HG03460 (cell line): ENCODE measurements at regions not wholly inside any gene's neighbourhood (a gene's known extent, or its start where the extent isn't known, plus 50 kb on each side); places are given as distances from the start of the nearest gene placed in this dataset.

Source experiments
- ATAC-seq: cut with Tn5 transposase; IDR thresholded peaks from one replicate; pipeline ENCODE4 v1.9.1; 2021; ENCODE audit not compliant: unreplicated experiment

GRCh38 chr6:100144991-100145390, 151.0 kb upstream of the MCHR2 start:
- ATAC-seq, result no peak

GRCh38 chr6:100138346-100139022, 144.5 kb upstream of the MCHR2 start:
- ATAC-seq, result no peak

- no peak for ATAC-seq
These were observed 143.7 kb upstream of the MCHR2 start for GRCh38 chr6:100137759-100138158.

- ATAC-seq, result no peak
These were observed 142.6 kb upstream of the MCHR2 start for GRCh38 chr6:100136590-100136989.

- no peak for ATAC-seq
These were observed 142.0 kb upstream of the MCHR2 start for GRCh38 chr6:100135977-100136376.

- ATAC-seq, result no peak
These were observed 140.7 kb upstream of the MCHR2 start for GRCh38 chr6:100134703-100135102.

- no peak for ATAC-seq
These were observed 140.3 kb upstream of the MCHR2 start for GRCh38 chr6:100134297-100134696.

GRCh38 chr6:100132005-100132404, 138.0 kb upstream of the MCHR2 start:
- no peak for ATAC-seq

GRCh38 chr6:100130630-100131029, 136.6 kb upstream of the MCHR2 start:
- no peak for ATAC-seq

- ATAC-seq, result no peak
These were observed 132.9 kb upstream of the MCHR2 start for GRCh38 chr6:100126790-100127484.

- ATAC-seq, result no peak
These were observed 128.0 kb upstream of the MCHR2 start for GRCh38 chr6:100121854-100122609.

GRCh38 chr6:100119261-100119660, 125.2 kb upstream of the MCHR2 start:
- no peak for ATAC-seq

- no peak for ATAC-seq
These were observed 124.3 kb upstream of the MCHR2 start for GRCh38 chr6:100118301-100118700.

- ATAC-seq, result no peak
These were observed 123.7 kb upstream of the MCHR2 start for GRCh38 chr6:100117680-100118079.

GRCh38 chr6:100116411-100117194, 122.6 kb upstream of the MCHR2 start:
- ATAC-seq, result no peak

- no peak for ATAC-seq
These were observed 121.5 kb upstream of the MCHR2 start for GRCh38 chr6:100115407-100116101.

GRCh38 chr6:100112855-100113508, 119.0 kb upstream of the MCHR2 start:
- no peak for ATAC-seq

GRCh38 chr6:100105919-100106529, 112.0 kb upstream of the MCHR2 start:
- no peak for ATAC-seq

GRCh38 chr6:100105138-100105537, 111.1 kb upstream of the MCHR2 start:
- ATAC-seq, result peak; percentile 71

GRCh38 chr6:100103931-100104330, 109.9 kb upstream of the MCHR2 start:
- ATAC-seq, result no peak
